ENCODE measurements at regions not wholly inside any gene's neighbourhood (a gene's known extent, or its start where the extent isn't known, plus 50 kb on each side); places are given as distances from the start of the nearest gene placed in this dataset.
"Not testable (repeated sequence)": the region's sequence is repeated elsewhere in the genome, so short reads cannot be mapped to it uniquely, and the experiment has no call there.

GRCh38 chr15:77877869-77878577, 199.5 kb downstream of the TBC1D2B start:
- no peak for DNase-seq

- DNase-seq = not testable (repeated sequence)
Observed at GRCh38 chr15:77876107-77876820, 201.2 kb downstream of the TBC1D2B start.

DNA sequence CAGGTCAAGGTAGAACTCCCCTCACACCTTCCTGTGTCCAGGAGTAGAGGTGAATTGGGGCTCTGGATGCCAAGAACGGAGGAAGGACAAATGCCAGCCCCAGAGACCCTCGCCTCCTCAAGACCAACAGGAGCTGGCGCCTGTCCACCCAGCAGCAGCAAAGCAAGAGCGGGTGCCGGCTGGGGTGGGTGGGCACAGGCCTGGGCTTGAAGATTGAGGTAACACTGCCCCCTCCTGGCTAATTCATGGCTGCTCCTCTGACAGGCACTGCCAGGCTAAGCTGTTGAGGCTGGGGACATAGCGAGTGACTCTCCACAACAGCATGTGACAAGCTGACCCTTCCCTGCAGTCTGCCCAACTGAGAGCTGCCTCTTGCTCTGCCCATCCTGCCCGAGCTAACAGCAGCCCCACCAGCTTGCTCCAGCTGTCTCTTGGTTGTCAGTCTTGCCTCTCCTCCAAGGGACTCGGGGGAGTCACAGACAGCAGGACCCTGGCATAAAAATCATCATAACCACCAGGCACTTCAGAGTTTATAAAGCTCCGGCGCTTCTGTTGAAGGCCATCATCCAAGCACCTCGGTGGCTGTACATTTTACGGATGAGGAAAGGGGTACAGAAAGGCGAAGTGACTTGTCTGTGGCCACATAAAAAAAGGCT, 202.3 kb downstream of the TBC1D2B start:
- DNase-seq = peak; percentile 39

DNA sequence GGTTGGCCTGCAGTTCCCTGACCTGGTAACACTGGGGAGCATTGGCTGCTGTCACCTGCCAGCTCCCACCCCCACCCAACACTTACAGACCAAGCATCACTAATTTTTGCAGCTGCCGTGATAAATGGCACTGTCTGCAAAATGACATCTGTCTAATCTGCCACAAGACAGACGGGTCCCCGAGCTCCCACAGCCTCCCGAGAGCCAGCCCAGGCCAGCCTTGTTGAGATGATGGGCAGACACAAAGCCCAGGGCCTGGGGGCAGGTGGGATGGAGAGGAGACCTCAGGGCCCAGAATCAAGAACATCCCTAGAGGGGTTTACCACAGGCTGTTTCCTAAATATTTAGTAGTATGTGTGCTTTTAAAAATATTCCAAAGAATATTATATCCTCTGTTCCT, 203.4 kb downstream of the TBC1D2B start:
- DNase-seq = no peak

- not testable (repeated sequence) for DNase-seq
Observed at GRCh38 chr15:77872521-77873425, 204.7 kb downstream of the TBC1D2B start.

- no peak for DNase-seq
Observed at GRCh38 chr15:77871852-77872371, 205.6 kb downstream of the TBC1D2B start.

DNA sequence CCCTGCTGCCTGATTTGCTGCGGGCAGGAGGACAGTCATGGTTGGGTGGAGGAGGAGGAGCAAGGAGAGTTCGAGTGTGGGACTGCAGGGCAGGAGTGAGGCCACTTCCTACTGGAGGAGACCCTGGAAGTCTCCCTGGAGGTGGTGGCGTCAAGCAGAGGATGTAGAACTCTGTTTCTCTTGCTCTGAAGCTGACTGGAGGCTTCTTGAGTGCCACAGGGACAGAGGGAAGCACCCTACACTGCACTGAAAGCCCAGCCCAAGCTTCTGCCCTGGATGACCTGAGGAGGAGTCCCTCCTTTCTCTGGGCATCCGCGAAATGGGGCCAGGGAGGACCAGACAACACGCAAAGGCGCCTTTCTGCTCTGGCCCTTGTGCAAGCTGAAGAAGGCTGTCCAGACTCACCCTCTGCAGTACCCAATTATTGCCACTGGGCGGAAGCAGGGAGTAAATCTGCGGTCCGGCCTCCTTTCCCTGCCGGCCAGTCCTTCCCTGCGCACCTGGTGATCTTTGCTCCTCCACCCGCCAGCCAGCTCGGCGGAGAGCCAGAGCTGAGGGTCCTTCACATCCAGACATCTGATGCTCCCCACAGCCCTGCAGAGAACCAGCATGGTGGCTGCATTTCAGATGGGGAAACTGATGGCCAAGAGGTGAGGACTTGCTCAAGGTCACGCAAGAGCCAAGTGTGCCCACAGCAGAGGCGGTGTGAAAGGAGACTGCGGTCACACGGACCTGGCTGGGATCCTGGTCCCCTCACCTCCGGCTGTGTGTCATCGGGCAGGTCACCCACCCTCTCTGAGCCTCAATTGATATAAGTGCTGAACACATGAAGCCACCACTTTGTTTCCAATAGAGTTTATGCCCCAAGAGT, 207.1 kb downstream of the TBC1D2B start:
- DNase-seq = peak; percentile 38

- no peak for DNase-seq
Observed at GRCh38 chr15:77869021-77869895, 208.3 kb downstream of the TBC1D2B start.

GRCh38 chr15:77868048-77868629, 209.4 kb downstream of the TBC1D2B start:
- DNase-seq = not testable (repeated sequence)

GRCh38 chr15:77867266-77868047, 210.1 kb downstream of the TBC1D2B start:
- DNase-seq = peak; percentile 12

DNA sequence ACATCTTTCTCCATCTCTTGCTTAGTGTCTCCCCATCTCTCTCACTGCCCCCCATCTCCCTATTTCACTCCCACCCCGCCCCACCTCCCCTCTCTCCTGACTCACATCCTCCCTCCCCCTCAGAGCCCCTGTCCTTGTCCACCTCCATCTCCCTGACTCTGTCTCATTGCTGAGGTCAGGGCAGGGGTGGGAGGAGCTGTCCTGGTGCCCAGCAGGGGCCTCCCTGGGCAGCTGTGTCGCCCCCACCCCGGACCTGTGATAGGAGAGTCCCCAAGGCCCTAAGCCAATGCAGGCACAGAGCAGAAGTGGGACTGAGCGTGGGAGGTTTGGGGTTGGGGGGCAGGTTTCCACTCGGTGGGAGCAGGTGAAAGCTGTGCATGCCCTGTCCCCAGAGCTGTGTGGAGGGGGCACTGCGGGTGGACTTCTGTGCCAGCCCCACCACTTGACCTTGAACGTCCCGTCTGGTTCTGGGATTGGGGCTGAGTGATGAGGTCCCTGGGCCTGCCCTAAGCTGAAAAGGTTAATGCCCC, 210.8 kb downstream of the TBC1D2B start:
- DNase-seq = no peak

GRCh38 chr15:77866186-77866585, 211.3 kb downstream of the TBC1D2B start:
- no peak for DNase-seq

DNA sequence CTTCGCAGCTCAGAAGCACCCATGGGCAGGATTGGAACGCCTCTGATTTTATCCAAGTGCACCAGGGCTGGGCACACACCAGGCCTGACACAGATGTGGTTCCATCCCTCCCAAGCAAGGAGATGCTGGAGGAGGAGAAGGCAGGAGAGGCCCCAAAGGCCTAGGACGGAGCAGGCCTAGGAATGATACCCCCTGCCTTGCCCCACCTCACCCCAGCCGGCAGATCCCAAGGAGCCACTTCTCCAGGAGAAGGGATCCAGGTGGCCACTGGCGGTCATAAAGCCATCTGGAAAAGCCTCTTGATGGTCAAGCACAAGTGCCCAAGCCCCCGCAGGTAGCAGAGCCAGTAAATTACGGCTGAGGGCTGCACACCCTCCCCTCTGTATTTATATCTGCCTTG, 211.8 kb downstream of the TBC1D2B start:
- no peak for DNase-seq

DNA sequence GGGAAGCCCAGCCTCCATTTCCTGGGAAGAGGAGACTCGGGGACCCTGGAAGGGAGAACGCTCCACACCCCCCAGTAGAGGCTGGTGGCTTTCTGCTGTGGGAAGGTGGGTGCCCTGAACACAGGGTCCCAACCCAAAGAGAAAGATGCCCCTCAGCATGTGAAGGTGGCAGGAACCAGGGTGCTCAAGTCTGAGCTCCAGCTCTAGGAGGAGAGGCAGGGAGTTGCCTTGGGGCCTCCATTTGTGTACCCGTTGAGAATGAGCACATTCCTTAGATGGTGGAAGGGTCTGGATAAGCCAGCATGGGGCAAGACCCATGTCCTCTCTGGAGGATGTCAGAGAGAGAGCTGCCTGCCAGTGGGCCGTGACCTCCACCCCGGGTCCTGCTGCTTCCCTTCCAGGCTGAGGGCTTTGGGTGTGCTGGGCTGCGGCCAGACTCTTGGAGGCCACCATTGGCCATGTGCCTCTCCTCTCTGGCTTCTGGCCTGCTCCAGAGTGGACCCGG, 212.4 kb downstream of the TBC1D2B start:
- no peak for DNase-seq

DNA sequence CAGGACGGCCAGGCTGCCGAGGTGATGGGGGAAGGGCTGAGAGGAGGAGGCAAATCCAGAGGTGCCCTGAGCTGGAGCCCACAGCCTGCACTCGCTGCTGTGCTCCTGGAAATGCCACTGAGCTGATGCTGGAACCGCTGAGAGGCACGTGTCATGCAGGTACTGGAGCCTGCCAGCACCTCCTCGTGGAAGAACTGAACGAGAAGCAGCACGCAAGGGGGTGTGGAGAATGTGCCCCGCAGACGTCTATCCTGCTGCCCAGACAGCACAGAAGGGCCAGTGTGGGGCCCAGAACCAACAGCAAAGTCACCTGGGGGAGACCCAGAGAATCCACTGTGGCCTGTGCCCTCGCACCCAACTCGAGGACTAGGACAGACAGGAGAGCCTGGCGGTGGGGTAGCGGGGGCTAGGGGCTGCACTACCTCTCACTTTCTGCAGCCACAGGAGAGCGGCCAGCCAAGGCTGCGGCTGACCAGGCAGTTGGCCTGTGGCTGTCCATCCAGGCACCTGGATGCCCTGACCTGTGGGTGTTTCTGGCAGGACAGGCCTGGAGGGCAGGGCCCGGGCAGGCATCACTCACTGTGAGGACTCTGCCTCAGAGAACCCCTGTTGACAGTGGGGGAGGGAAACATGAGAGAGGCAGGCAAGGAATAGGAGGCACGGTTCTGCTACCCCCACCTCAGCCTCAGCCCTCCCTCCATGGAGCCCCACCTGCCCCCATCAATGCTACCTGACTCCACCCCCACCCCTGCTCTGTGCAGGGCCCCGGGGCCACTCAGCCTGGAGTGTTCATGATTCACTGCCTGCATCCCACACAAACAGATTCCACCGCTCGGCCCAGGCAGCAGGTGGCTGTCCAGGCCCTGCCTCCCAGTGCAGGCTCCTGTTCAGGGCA, 213.1 kb downstream of the TBC1D2B start:
- no peak for DNase-seq

GRCh38 chr15:77863491-77864105, 213.9 kb downstream of the TBC1D2B start:
- no peak for DNase-seq

DNA sequence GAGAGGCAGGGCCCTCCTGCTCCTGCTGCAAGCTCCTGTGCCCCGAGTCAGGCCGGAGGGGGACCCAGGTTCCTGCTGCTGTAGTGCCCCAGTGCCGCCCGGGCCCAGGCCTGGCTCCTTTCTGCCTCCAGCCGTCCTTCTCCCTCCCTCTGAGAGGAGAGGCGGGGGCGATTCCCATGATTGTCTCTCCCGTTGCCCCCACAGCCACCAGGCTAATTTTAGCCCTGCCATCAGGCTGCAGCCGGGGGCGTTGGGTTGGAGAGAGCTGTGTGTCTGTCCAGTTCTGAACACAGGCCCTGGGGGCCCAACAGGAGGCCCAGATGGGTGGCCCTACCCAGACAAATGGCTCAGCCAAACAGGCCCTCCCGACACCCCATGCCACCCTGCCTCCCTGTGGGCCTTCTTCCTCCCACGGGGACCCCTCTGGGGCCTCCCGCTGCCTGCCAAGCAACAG, 214.8 kb downstream of the TBC1D2B start:
- no peak for DNase-seq

All from activated T-cell treated with anti-CD3 and anti-CD28 coated beads, Interleukin-2, amount 50 U/mL, for 1 hour (primary cell).